ENCODE measurements at regions not wholly inside any gene's neighbourhood (a gene's known extent, or its start where the extent isn't known, plus 50 kb on each side); places are given as distances from the start of the nearest gene placed in this dataset.

- Histone ChIP-seq H3K4me3 (ENCODE audit: low read length in 2 of 2) (no peak overlapping the region), H3K9me3 (ENCODE audit: control insufficient read depth in 2 of 2, low read length in 2 of 2) (no peaks in the 10 kb centered on the region), H3K36me3 (ENCODE audit: control insufficient read depth in 2 of 2, insufficient read depth in 2 of 2, low read length in 2 of 2) (no peaks in the 10 kb centered on the region), H3K27ac (ENCODE audit: low read length) (no peak overlapping the region), H3K4me1 (ENCODE audit: control insufficient read depth, insufficient read depth, low read length) (peaks cover 11% of the 10 kb centered on the region), H3K9ac (ENCODE audit: low read length in 2 of 2) (no peak overlapping the region), H3K27me3 (ENCODE audit: control insufficient read depth in 1 of 2, insufficient read depth in 2 of 2, low read length in 2 of 2) (no peaks in the 10 kb centered on the region)
Observed at GRCh38 chr17:77745702-77746101, 212.8 kb upstream of the TNRC6C start.

GRCh38 chr17:77746393-77746792 lies 212.1 kb upstream of the TNRC6C start:
- Histone ChIP-seq H3K9ac (ENCODE audit: low read length in 2 of 2) (no peak overlapping the region), H3K36me3 (ENCODE audit: control insufficient read depth in 2 of 2, insufficient read depth in 2 of 2, low read length in 2 of 2) (no peaks in the 10 kb centered on the region), H3K4me1 (ENCODE audit: control insufficient read depth, insufficient read depth, low read length) (peaks cover 11% of the 10 kb centered on the region), H3K27ac (ENCODE audit: low read length) (no peak overlapping the region), H3K9me3 (ENCODE audit: control insufficient read depth in 2 of 2, low read length in 2 of 2) (no peaks in the 10 kb centered on the region), H3K27me3 (ENCODE audit: control insufficient read depth in 1 of 2, insufficient read depth in 2 of 2, low read length in 2 of 2) (no peaks in the 10 kb centered on the region), H3K4me3 (ENCODE audit: low read length in 2 of 2) (no peak overlapping the region)

- Histone ChIP-seq H3K27me3 (ENCODE audit: control insufficient read depth in 1 of 2, insufficient read depth in 2 of 2, low read length in 2 of 2) (no peaks in the 10 kb centered on the region), H3K27ac (ENCODE audit: low read length) (no peak overlapping the region), H3K4me1 (ENCODE audit: control insufficient read depth, insufficient read depth, low read length) (peaks cover 11% of the 10 kb centered on the region), H3K36me3 (ENCODE audit: control insufficient read depth in 2 of 2, insufficient read depth in 2 of 2, low read length in 2 of 2) (no peaks in the 10 kb centered on the region), H3K9me3 (ENCODE audit: control insufficient read depth in 2 of 2, low read length in 2 of 2) (no peaks in the 10 kb centered on the region), H3K4me3 (ENCODE audit: low read length in 2 of 2) (no peak overlapping the region), H3K9ac (ENCODE audit: low read length in 2 of 2) (no peak overlapping the region)
Observed at GRCh38 chr17:77746896-77747554, 211.5 kb upstream of the TNRC6C start.

- Histone ChIP-seq H3K36me3 (ENCODE audit: control insufficient read depth in 2 of 2, insufficient read depth in 2 of 2, low read length in 2 of 2) (no peaks in the 10 kb centered on the region), H3K27ac (ENCODE audit: low read length) (no peak overlapping the region), H3K9me3 (ENCODE audit: control insufficient read depth in 2 of 2, low read length in 2 of 2) (no peaks in the 10 kb centered on the region), H3K27me3 (ENCODE audit: control insufficient read depth in 1 of 2, insufficient read depth in 2 of 2, low read length in 2 of 2) (no peaks in the 10 kb centered on the region), H3K4me1 (ENCODE audit: control insufficient read depth, insufficient read depth, low read length) (peaks cover 11% of the 10 kb centered on the region), H3K9ac (ENCODE audit: low read length in 2 of 2) (no peak overlapping the region), H3K4me3 (ENCODE audit: low read length in 2 of 2) (no peak overlapping the region)
Observed at GRCh38 chr17:77748436-77748835, 210.1 kb upstream of the TNRC6C start.

- peaks cover 11% of the 10 kb centered on the region for H3K4me1 ChIP-seq (ENCODE audit: control insufficient read depth, insufficient read depth, low read length)
- H3K27ac ChIP-seq (ENCODE audit: low read length), result no peak overlapping the region
- no peaks in the 10 kb centered on the region for H3K36me3 ChIP-seq (ENCODE audit: control insufficient read depth in 2 of 2, insufficient read depth in 2 of 2, low read length in 2 of 2)
- H3K9me3 ChIP-seq (ENCODE audit: control insufficient read depth in 2 of 2, low read length in 2 of 2), result no peaks in the 10 kb centered on the region
- no peak overlapping the region for H3K4me3 ChIP-seq (ENCODE audit: low read length in 2 of 2)
- H3K9ac ChIP-seq (ENCODE audit: low read length in 2 of 2), result no peak overlapping the region
- no peaks in the 10 kb centered on the region for H3K27me3 ChIP-seq (ENCODE audit: control insufficient read depth in 1 of 2, insufficient read depth in 2 of 2, low read length in 2 of 2)
Observed at GRCh38 chr17:77749321-77749751, 209.2 kb upstream of the TNRC6C start.

GRCh38 chr17:77749989-77750388 lies 208.5 kb upstream of the TNRC6C start:
- H3K36me3 ChIP-seq (ENCODE audit: control insufficient read depth in 2 of 2, insufficient read depth in 2 of 2, low read length in 2 of 2), result no peaks in the 10 kb centered on the region
- H3K27me3 ChIP-seq (ENCODE audit: control insufficient read depth in 1 of 2, insufficient read depth in 2 of 2, low read length in 2 of 2), result no peaks in the 10 kb centered on the region
- peaks cover 8% of the 10 kb centered on the region for H3K4me1 ChIP-seq (ENCODE audit: control insufficient read depth, insufficient read depth, low read length)
- H3K9ac ChIP-seq (ENCODE audit: low read length in 2 of 2), result no peak overlapping the region
- no peak overlapping the region for H3K4me3 ChIP-seq (ENCODE audit: low read length in 2 of 2)
- H3K9me3 ChIP-seq (ENCODE audit: control insufficient read depth in 2 of 2, low read length in 2 of 2), result no peaks in the 10 kb centered on the region
- H3K27ac ChIP-seq (ENCODE audit: low read length), result no peak overlapping the region

GRCh38 chr17:77750427-77751043 lies 208.0 kb upstream of the TNRC6C start:
- no peak overlapping the region for H3K27ac ChIP-seq (ENCODE audit: low read length)
- H3K36me3 ChIP-seq (ENCODE audit: control insufficient read depth in 2 of 2, insufficient read depth in 2 of 2, low read length in 2 of 2), result no peaks in the 10 kb centered on the region
- no peaks in the 10 kb centered on the region for H3K9me3 ChIP-seq (ENCODE audit: control insufficient read depth in 2 of 2, low read length in 2 of 2)
- H3K9ac ChIP-seq (ENCODE audit: low read length in 2 of 2), result no peak overlapping the region
- H3K4me1 ChIP-seq (ENCODE audit: control insufficient read depth, insufficient read depth, low read length), result peaks cover 8% of the 10 kb centered on the region
- H3K27me3 ChIP-seq (ENCODE audit: control insufficient read depth in 1 of 2, insufficient read depth in 2 of 2, low read length in 2 of 2), result peaks cover 0 to under 1% of the 10 kb centered on the region in 2 donors
- H3K4me3 ChIP-seq (ENCODE audit: low read length in 2 of 2), result no peak overlapping the region

GRCh38 chr17:77753246-77753645 lies 205.3 kb upstream of the TNRC6C start:
- Histone ChIP-seq H3K4me3 (ENCODE audit: low read length in 2 of 2) (no peak overlapping the region), H3K4me1 (ENCODE audit: control insufficient read depth, insufficient read depth, low read length) (no peaks in the 10 kb centered on the region), H3K27ac (ENCODE audit: low read length) (no peak overlapping the region), H3K27me3 (ENCODE audit: control insufficient read depth in 1 of 2, insufficient read depth in 2 of 2, low read length in 2 of 2) (peaks cover 0 to 2% of the 10 kb centered on the region in 2 donors), H3K9ac (ENCODE audit: low read length in 2 of 2) (no peak overlapping the region), H3K9me3 (ENCODE audit: control insufficient read depth in 2 of 2, low read length in 2 of 2) (no peaks in the 10 kb centered on the region), H3K36me3 (ENCODE audit: control insufficient read depth in 2 of 2, insufficient read depth in 2 of 2, low read length in 2 of 2) (no peaks in the 10 kb centered on the region)

- H3K36me3 ChIP-seq (ENCODE audit: control insufficient read depth in 2 of 2, insufficient read depth in 2 of 2, low read length in 2 of 2), result no peaks in the 10 kb centered on the region
- no peak overlapping the region for H3K4me3 ChIP-seq (ENCODE audit: low read length in 2 of 2)
- H3K9ac ChIP-seq (ENCODE audit: low read length in 2 of 2), result no peak overlapping the region
- H3K4me1 ChIP-seq (ENCODE audit: control insufficient read depth, insufficient read depth, low read length), result no peaks in the 10 kb centered on the region
- H3K27me3 ChIP-seq (ENCODE audit: control insufficient read depth in 1 of 2, insufficient read depth in 2 of 2, low read length in 2 of 2), result peaks cover 0 to 2% of the 10 kb centered on the region in 2 donors
- no peak overlapping the region for H3K27ac ChIP-seq (ENCODE audit: low read length)
- no peaks in the 10 kb centered on the region for H3K9me3 ChIP-seq (ENCODE audit: control insufficient read depth in 2 of 2, low read length in 2 of 2)
Observed at GRCh38 chr17:77753691-77754245, 204.7 kb upstream of the TNRC6C start.

- no peak overlapping the region for H3K9ac ChIP-seq (ENCODE audit: low read length in 2 of 2)
- no peak overlapping the region for H3K27ac ChIP-seq (ENCODE audit: low read length)
- H3K36me3 ChIP-seq (ENCODE audit: control insufficient read depth in 2 of 2, insufficient read depth in 2 of 2, low read length in 2 of 2), result no peaks in the 10 kb centered on the region
- H3K4me1 ChIP-seq (ENCODE audit: control insufficient read depth, insufficient read depth, low read length), result no peaks in the 10 kb centered on the region
- H3K27me3 ChIP-seq (ENCODE audit: control insufficient read depth in 1 of 2, insufficient read depth in 2 of 2, low read length in 2 of 2), result peaks cover 0 to 2% of the 10 kb centered on the region in 2 donors
- no peaks in the 10 kb centered on the region for H3K9me3 ChIP-seq (ENCODE audit: control insufficient read depth in 2 of 2, low read length in 2 of 2)
- H3K4me3 ChIP-seq (ENCODE audit: low read length in 2 of 2), result no peak overlapping the region
Observed at GRCh38 chr17:77754956-77755355, 203.5 kb upstream of the TNRC6C start.

GRCh38 chr17:77755410-77755963 lies 203.0 kb upstream of the TNRC6C start:
- Histone ChIP-seq H3K9me3 (ENCODE audit: control insufficient read depth in 2 of 2, low read length in 2 of 2) (no peaks in the 10 kb centered on the region), H3K36me3 (ENCODE audit: control insufficient read depth in 2 of 2, insufficient read depth in 2 of 2, low read length in 2 of 2) (no peaks in the 10 kb centered on the region)

More at GRCh38 chr17:77755410-77755963, 203.0 kb upstream of the TNRC6C start:
- Histone ChIP-seq H3K27me3 (ENCODE audit: control insufficient read depth in 1 of 2, insufficient read depth in 2 of 2, low read length in 2 of 2) (peaks cover 0 to 2% of the 10 kb centered on the region in 2 donors), H3K9ac (ENCODE audit: low read length in 2 of 2) (no peak overlapping the region), H3K27ac (ENCODE audit: low read length) (no peak overlapping the region), H3K4me3 (ENCODE audit: low read length in 2 of 2) (no peak overlapping the region), H3K4me1 (ENCODE audit: control insufficient read depth, insufficient read depth, low read length) (no peaks in the 10 kb centered on the region)
